Body of pancreas (tissue), 4 donors: ENCODE measurements at regions not wholly inside any gene's neighbourhood (a gene's known extent, or its start where the extent isn't known, plus 50 kb on each side); places are given as distances from the start of the nearest gene placed in this dataset.

Experiments used
- POLR2A ChIP-seq, 3 donors: fragments of 450-650 bp; IDR thresholded peaks; one replicate each; pipeline ENCODE4 v1.6.1; 2016; ENCODE audit warnings: antibody characterized with exemption in 3 of 3, mild to moderate bottlenecking in 2 of 3
- TF ChIP-seq, protein P1 (sequence below), 7 experiments: fragments of 450-650 bp in 4 of 7; fragments of 200-600 bp in 3 of 7; sonication (generic) in 3 of 7; IDR thresholded peaks; one replicate each; pipeline ENCODE4 v1.5.1; 2016 to 2019; ENCODE audit warnings: antibody characterized with exemption in 7 of 7

DNA sequence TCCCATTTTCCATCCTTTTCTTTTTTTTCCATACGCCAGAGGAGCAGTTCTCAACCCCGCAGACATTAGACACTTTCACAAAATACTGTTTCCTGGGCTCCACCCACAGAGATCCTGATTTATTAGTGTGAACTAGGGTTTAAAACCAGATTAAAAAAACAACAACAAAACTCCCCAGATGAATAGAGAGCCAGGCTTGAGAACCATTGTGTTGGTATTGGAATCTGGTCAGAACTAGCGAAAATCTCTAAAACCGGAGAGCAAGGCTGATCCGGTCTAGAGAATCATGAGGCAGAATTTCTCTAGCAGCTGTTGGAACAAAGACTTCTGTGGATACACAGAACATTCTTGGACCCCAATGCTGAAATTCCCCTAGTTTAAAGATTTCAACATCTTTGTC lies 173.0 kb downstream of the PCSK1 start:
- TF ChIP-seq, protein P1, sequence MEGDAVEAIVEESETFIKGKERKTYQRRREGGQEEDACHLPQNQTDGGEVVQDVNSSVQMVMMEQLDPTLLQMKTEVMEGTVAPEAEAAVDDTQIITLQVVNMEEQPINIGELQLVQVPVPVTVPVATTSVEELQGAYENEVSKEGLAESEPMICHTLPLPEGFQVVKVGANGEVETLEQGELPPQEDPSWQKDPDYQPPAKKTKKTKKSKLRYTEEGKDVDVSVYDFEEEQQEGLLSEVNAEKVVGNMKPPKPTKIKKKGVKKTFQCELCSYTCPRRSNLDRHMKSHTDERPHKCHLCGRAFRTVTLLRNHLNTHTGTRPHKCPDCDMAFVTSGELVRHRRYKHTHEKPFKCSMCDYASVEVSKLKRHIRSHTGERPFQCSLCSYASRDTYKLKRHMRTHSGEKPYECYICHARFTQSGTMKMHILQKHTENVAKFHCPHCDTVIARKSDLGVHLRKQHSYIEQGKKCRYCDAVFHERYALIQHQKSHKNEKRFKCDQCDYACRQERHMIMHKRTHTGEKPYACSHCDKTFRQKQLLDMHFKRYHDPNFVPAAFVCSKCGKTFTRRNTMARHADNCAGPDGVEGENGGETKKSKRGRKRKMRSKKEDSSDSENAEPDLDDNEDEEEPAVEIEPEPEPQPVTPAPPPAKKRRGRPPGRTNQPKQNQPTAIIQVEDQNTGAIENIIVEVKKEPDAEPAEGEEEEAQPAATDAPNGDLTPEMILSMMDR (IDR thresholded peaks at IDR 0.05), result no peak
- TF ChIP-seq POLR2A (IDR thresholded peaks at IDR 0.05), result no peak
